H9 (cell line): ENCODE measurements at regions not wholly inside any gene's neighbourhood (a gene's known extent, or its start where the extent isn't known, plus 50 kb on each side); places are given as distances from the start of the nearest gene placed in this dataset.

Experiments used
- DNase-seq: peaks from one replicate; pipeline ENCODE4 v3.0.0-alpha.2; 2017
- H2AFZ ChIP-seq: one replicate; pipeline ENCODE4 v1.6.1; 2013; ENCODE audit warnings: mild to moderate bottlenecking, low read length, control low read depth, moderate library complexity
- H2AK5ac ChIP-seq: 2 replicates; pipeline ENCODE4 v1.6.1; 2013; ENCODE audit warnings: low read length, control low read depth, mixed read lengths; ENCODE audit not compliant: insufficient read length
- H2BK120ac ChIP-seq: one replicate; pipeline ENCODE4 v1.6.1; 2013; ENCODE audit warnings: low read depth, mild to moderate bottlenecking, low read length, control low read depth, inconsistent platforms; ENCODE audit not compliant: poor library complexity, severe bottlenecking
- H2BK12ac ChIP-seq: 2 replicates; pipeline ENCODE4 v1.6.1; 2013; ENCODE audit warnings: low read length, control low read depth, mixed read lengths, low read depth; ENCODE audit not compliant: insufficient read length
- H2BK15ac ChIP-seq: 2 replicates; pipeline ENCODE4 v1.6.1; 2013; ENCODE audit warnings: low read depth, low read length, control low read depth
- H2BK20ac ChIP-seq: one replicate; pipeline ENCODE4 v1.6.1; 2013; ENCODE audit warnings: low read depth, mild to moderate bottlenecking, low read length, control low read depth, inconsistent platforms; ENCODE audit not compliant: poor library complexity, severe bottlenecking
- H2BK5ac ChIP-seq: 2 replicates; pipeline ENCODE4 v1.6.1; 2013; ENCODE audit warnings: low read length, control low read depth, mixed read lengths; ENCODE audit not compliant: insufficient read length
- H3K14ac ChIP-seq: 2 replicates; pipeline ENCODE4 v1.6.1; 2013; ENCODE audit warnings: low read length, control low read depth; ENCODE audit not compliant: insufficient read depth
- H3K18ac ChIP-seq: 2 replicates; pipeline ENCODE4 v1.6.1; 2013; ENCODE audit warnings: low read depth, mild to moderate bottlenecking, mixed read lengths, low read length, control low read depth; ENCODE audit not compliant: insufficient read length
- H3K23ac ChIP-seq: 2 replicates; pipeline ENCODE4 v1.6.1; 2013; ENCODE audit warnings: low read length, control low read depth, mixed read lengths, low read depth; ENCODE audit not compliant: insufficient read length
- H3K23me2 ChIP-seq: 2 replicates; pipeline ENCODE4 v1.6.1; 2013; ENCODE audit warnings: low read depth, mild to moderate bottlenecking, mixed read lengths, low read length, control low read depth; ENCODE audit not compliant: insufficient read length, poor library complexity, severe bottlenecking
- H3K27ac ChIP-seq: 2 replicates; pipeline ENCODE4 v1.5.1; 2013; ENCODE audit warnings: low read length, control low read depth, mixed read lengths, low read depth; ENCODE audit not compliant: insufficient read length
- H3K27me3 ChIP-seq: 2 replicates; pipeline ENCODE4 v1.6.1; 2013; ENCODE audit warnings: low read length, control low read depth, inconsistent platforms; ENCODE audit not compliant: insufficient read depth
- H3K4ac ChIP-seq: 2 replicates; pipeline ENCODE4 v1.6.1; 2013; ENCODE audit warnings: low read depth, mild to moderate bottlenecking, control low read depth, inconsistent platforms, low read length, moderate library complexity
- H3K4me1 ChIP-seq: 2 replicates; pipeline ENCODE4 v1.6.1; 2013; ENCODE audit warnings: low read length, control low read depth, inconsistent platforms; ENCODE audit not compliant: insufficient read depth
- H3K4me2 ChIP-seq: 2 replicates; pipeline ENCODE4 v1.6.1; 2013; ENCODE audit warnings: low read length, control low read depth, mixed read lengths; ENCODE audit not compliant: insufficient read length, insufficient read depth
- H3K56ac ChIP-seq: 2 replicates; pipeline ENCODE4 v1.6.1; 2013; ENCODE audit warnings: low read depth, mild to moderate bottlenecking, mixed read lengths, low read length, control low read depth; ENCODE audit not compliant: insufficient read length
- H3K79me1 ChIP-seq: 2 replicates; pipeline ENCODE4 v1.6.1; 2013; ENCODE audit warnings: low read depth, mild to moderate bottlenecking, moderate library complexity, low read length, control low read depth, inconsistent platforms; ENCODE audit not compliant: insufficient read depth, poor library complexity, severe bottlenecking
- H3K79me2 ChIP-seq: 2 replicates; pipeline ENCODE4 v1.6.1; 2013; ENCODE audit warnings: low read length, control low read depth, inconsistent platforms; ENCODE audit not compliant: insufficient read depth
- H3K9ac ChIP-seq: 2 replicates; pipeline ENCODE4 v1.6.1; 2013; ENCODE audit warnings: low read length, control low read depth, mixed read lengths; ENCODE audit not compliant: insufficient read length; ENCODE audit errors: extremely low read depth
- H3K9me3 ChIP-seq: one replicate; pipeline ENCODE4 v1.6.1; 2013; ENCODE audit warnings: low read depth, low read length, inconsistent platforms; ENCODE audit not compliant: control insufficient read depth
- H3T11ph ChIP-seq: one replicate; pipeline ENCODE4 v1.6.1; 2013; ENCODE audit warnings: mild to moderate bottlenecking, low read length, control low read depth, inconsistent platforms
- H4K20me1 ChIP-seq: one replicate; pipeline ENCODE4 v1.6.1; 2013; ENCODE audit not compliant: control insufficient read depth, insufficient read length, insufficient read depth
- H4K5ac ChIP-seq: 2 replicates; pipeline ENCODE4 v1.6.1; 2013; ENCODE audit warnings: low read depth, mild to moderate bottlenecking, mixed read lengths, low read length, control low read depth; ENCODE audit not compliant: insufficient read length
- H4K8ac ChIP-seq: replicated peaks from 2 replicates; pipeline ENCODE4 v1.6.1; 2013; ENCODE audit warnings: low read length, control low read depth, mixed read lengths, low read depth; ENCODE audit not compliant: insufficient read length
- H4K91ac ChIP-seq: 2 replicates; pipeline ENCODE4 v1.6.1; 2013; ENCODE audit warnings: low read depth, mild to moderate bottlenecking, moderate library complexity, mixed read lengths, low read length, control low read depth; ENCODE audit not compliant: insufficient read length
- H3K27ac Mint-ChIP-seq, 3 experiments: 2 replicates in 2 of 3; 3 replicates in 1 of 3; pipeline ENCODE4 v1.8.0; 2020 to 2021; ENCODE audit warnings: mixed read lengths in 3 of 3, mild to moderate bottlenecking in 1 of 3, moderate library complexity in 1 of 3
- H3K27me3 Mint-ChIP-seq: 2 replicates; pipeline ENCODE4 v1.8.0; 2021; ENCODE audit warnings: low read depth, mild to moderate bottlenecking, moderate library complexity, mixed read lengths
- H3K36me3 Mint-ChIP-seq, 3 experiments: 2 replicates in 2 of 3; 3 replicates in 1 of 3; pipeline ENCODE4 v1.8.0; 2020 to 2021; ENCODE audit warnings: low read depth in 3 of 3, mixed read lengths in 3 of 3; ENCODE audit not compliant: insufficient read depth in 1 of 3
- H3K4me1 Mint-ChIP-seq, 2 experiments: 2 replicates each; pipeline ENCODE4 v1.8.0; 2020; ENCODE audit warnings: mixed read lengths in 2 of 2
- H3K4me3 Mint-ChIP-seq, 2 experiments: 2 replicates in 1 of 2; 3 replicates in 1 of 2; pipeline ENCODE4 v1.8.0; 2020 to 2021; ENCODE audit warnings: mild to moderate bottlenecking in 2 of 2, mixed read lengths in 2 of 2, moderate library complexity in 1 of 2
- H3K9me3 Mint-ChIP-seq, 2 experiments: 2 replicates in 1 of 2; 3 replicates in 1 of 2; pipeline ENCODE4 v1.8.0; 2020; ENCODE audit warnings: mild to moderate bottlenecking in 2 of 2, mixed read lengths in 2 of 2, moderate library complexity in 1 of 2
- CTCF ChIP-seq: fragments of 200-600 bp; sonication (generic); conservative IDR thresholded peaks from 3 replicates; pipeline ENCODE4 v1.8.0; 2021; ENCODE audit warnings: antibody characterized with exemption, mild to moderate bottlenecking
- WGBS: extraction: QIAGEN DNeasy Blood & Tissue Kit; methylation state at CpG from one replicate; pipeline ENCODE4 v1.1.7; 2013; ENCODE audit warnings: missing lambda C conversion rate, low lambda C conversion rate, mixed read lengths; ENCODE audit not compliant: insufficient read length; ENCODE audit errors: extremely low coverage; 5-methylcytosine and 5-hydroxymethylcytosine counted together

- Histone ChIP-seq H4K8ac (no peak overlapping the region), H2AFZ (no peak overlapping the region), H3T11ph (no peak overlapping the region), H3K14ac (no peak overlapping the region), H2BK15ac (no peak overlapping the region), H2AK5ac (no peak overlapping the region), H3K27me3 (no peaks in the 10 kb centered on the region), H3K9me3 (peaks cover 5% of the 10 kb centered on the region), H3K9ac (no peak overlapping the region), H2BK20ac (no peak overlapping the region), H2BK12ac (no peak overlapping the region), H3K56ac (no peak overlapping the region), H3K23ac (no peak overlapping the region), H2BK120ac (no peak overlapping the region), H3K79me2 (no peaks in the 10 kb centered on the region), H2BK5ac (no peak overlapping the region), H3K4ac (no peak overlapping the region), H3K23me2 (no peaks in the 10 kb centered on the region), H4K20me1 (no peaks in the 10 kb centered on the region), H4K5ac (no peak overlapping the region), H3K4me1 (peaks cover 4% of the 10 kb centered on the region; the same call in 1 of the 2 replicates), H3K4me2 (no peak overlapping the region), H4K91ac (no peak overlapping the region), H3K27ac (no peak overlapping the region), H3K79me1 (no peaks in the 10 kb centered on the region), H3K18ac (no peak overlapping the region)
- Mint-ChIP-seq H3K27me3 (no peaks in the 10 kb centered on the region), H3K4me3 (no peak overlapping the region), H3K36me3 (peaks cover 5 to 8% (median 6%) of the 10 kb centered on the region in 3 experiments; a peak in 4 of 7 replicates), H3K27ac (no peak overlapping the region), H3K9me3 (peaks cover 8% of the 10 kb centered on the region in 2 experiments), H3K4me1 (peaks cover 4% of the 10 kb centered on the region in 2 experiments; a peak in 3 of 4 replicates)
- DNase-seq, result no peak
- TF ChIP-seq CTCF, result no peak
- no CpG with 5 or more reads among the region's 2 CpGs for WGBS
Observed at GRCh38 chr1:72932025-72932424, 649.7 kb upstream of the NEGR1 start.
